ENCODE measurements at regions not wholly inside any gene's neighbourhood (a gene's known extent, or its start where the extent isn't known, plus 50 kb on each side); places are given as distances from the start of the nearest gene placed in this dataset.

GRCh38 chr10:121195524-121195910 is 344.4 kb downstream of the WDR11 start:
- H3K27ac ChIP-seq (ENCODE audit: control insufficient read depth, insufficient read depth, low read length) = no peak overlapping the region
- no peaks in the 10 kb centered on the region for H3K4me1 ChIP-seq (ENCODE audit: control insufficient read depth, extremely low read depth, insufficient read depth, low read length)
- no peaks in the 10 kb centered on the region for H4K20me1 ChIP-seq (ENCODE audit: control insufficient read depth, extremely low read depth, insufficient read depth, low read length)
- no peaks in the 10 kb centered on the region for H3K9me1 ChIP-seq (ENCODE audit: control insufficient read depth, extremely low read depth, insufficient read depth, low read length)
- FAIRE-seq (no peak), DNase-seq (ENCODE audit: low read depth, low spot score) (no peak)
- no peak overlapping the region for H2AFZ ChIP-seq (ENCODE audit: control insufficient read depth, low read length)
- TF ChIP-seq CTCF (optimal IDR thresholded peaks at IDR 0.05 in 1 of 3, IDR thresholded peaks at IDR 0.05 in 1 of 3, conservative IDR thresholded peaks at IDR 0.05 in 1 of 3; ENCODE audit: extremely low read depth in 1 of 3, insufficient read depth in 2 of 3, low read length in 3 of 3) = no peak
- TF ChIP-seq EZH2 (IDR thresholded peaks at IDR 0.05; ENCODE audit: low read length) = no peak
- no peaks in the 10 kb centered on the region for H3K9me3 ChIP-seq (ENCODE audit: control insufficient read depth, low read depth, low read length)
- no peak overlapping the region for H3K9ac ChIP-seq (ENCODE audit: control insufficient read depth, extremely low read depth, insufficient read depth, low read length)
- H3K79me2 ChIP-seq (ENCODE audit: control insufficient read depth, insufficient read depth, low read length) = no peaks in the 10 kb centered on the region
- H3K27me3 ChIP-seq (ENCODE audit: control insufficient read depth, extremely low read depth, insufficient read depth, low read length) = no peaks in the 10 kb centered on the region
- H3K4me2 ChIP-seq (ENCODE audit: control insufficient read depth, extremely low read depth, insufficient read depth, low read depth, low read length) = no peak overlapping the region
- no peaks in the 10 kb centered on the region for H3K36me3 ChIP-seq (ENCODE audit: control insufficient read depth in 2 of 2, extremely low read depth in 1 of 2, insufficient read depth in 2 of 2, low read length in 2 of 2)
- H3K4me3 ChIP-seq (ENCODE audit: control insufficient read depth in 2 of 3, extremely low read depth in 1 of 3, insufficient read depth in 2 of 3, low read depth in 1 of 3, low read length in 3 of 3) = no peak overlapping the region
- dilution Hi-C loops (cut with MboI; ENCODE audit: extremely low pct_ligation_motif_present, low sequenced_read_pairs) = no loop called here

GRCh38 chr10:121199081-121199480 is 347.9 kb downstream of the WDR11 start:
- H3K9me1 ChIP-seq (ENCODE audit: control insufficient read depth, extremely low read depth, insufficient read depth, low read length) = no peaks in the 10 kb centered on the region
- no peaks in the 10 kb centered on the region for H4K20me1 ChIP-seq (ENCODE audit: control insufficient read depth, extremely low read depth, insufficient read depth, low read length)
- H3K4me1 ChIP-seq (ENCODE audit: control insufficient read depth, extremely low read depth, insufficient read depth, low read length) = no peaks in the 10 kb centered on the region
- no peak overlapping the region for H3K9ac ChIP-seq (ENCODE audit: control insufficient read depth, extremely low read depth, insufficient read depth, low read length)
- H2AFZ ChIP-seq (ENCODE audit: control insufficient read depth, low read length) = no peak overlapping the region
- H3K79me2 ChIP-seq (ENCODE audit: control insufficient read depth, insufficient read depth, low read length) = no peaks in the 10 kb centered on the region
- TF ChIP-seq EZH2 (IDR thresholded peaks at IDR 0.05; ENCODE audit: low read length) (no peak), CTCF (optimal IDR thresholded peaks at IDR 0.05 in 1 of 3, IDR thresholded peaks at IDR 0.05 in 1 of 3, conservative IDR thresholded peaks at IDR 0.05 in 1 of 3; ENCODE audit: extremely low read depth in 1 of 3, insufficient read depth in 2 of 3, low read length in 3 of 3) (no peak)
- no peaks in the 10 kb centered on the region for H3K27me3 ChIP-seq (ENCODE audit: control insufficient read depth, extremely low read depth, insufficient read depth, low read length)
- no peak overlapping the region for H3K4me2 ChIP-seq (ENCODE audit: control insufficient read depth, extremely low read depth, insufficient read depth, low read depth, low read length)
- H3K9me3 ChIP-seq (ENCODE audit: control insufficient read depth, low read depth, low read length) = no peaks in the 10 kb centered on the region
- no peak for FAIRE-seq
- no peaks in the 10 kb centered on the region for H3K36me3 ChIP-seq (ENCODE audit: control insufficient read depth in 2 of 2, extremely low read depth in 1 of 2, insufficient read depth in 2 of 2, low read length in 2 of 2)
- H3K27ac ChIP-seq (ENCODE audit: control insufficient read depth, insufficient read depth, low read length) = no peak overlapping the region
- H3K4me3 ChIP-seq (ENCODE audit: control insufficient read depth in 2 of 3, extremely low read depth in 1 of 3, insufficient read depth in 2 of 3, low read depth in 1 of 3, low read length in 3 of 3) = no peak overlapping the region
- no peak for DNase-seq (ENCODE audit: low read depth, low spot score)
- dilution Hi-C loops (cut with MboI; ENCODE audit: extremely low pct_ligation_motif_present, low sequenced_read_pairs) = no loop called here
